GM23338 (cell line): ENCODE measurements at regions not wholly inside any gene's neighbourhood (a gene's known extent, or its start where the extent isn't known, plus 50 kb on each side); places are given as distances from the start of the nearest gene placed in this dataset.

Experiments used
- CREB1 ChIP-seq: fragments of 250-450 bp; sonication (Bioruptor Pico); IDR thresholded peaks from 2 replicates; pipeline ENCODE4 v1.5.0; 2020; ENCODE audit warnings: low read depth, mild to moderate bottlenecking, moderate library complexity
- CTCF ChIP-seq, 2 experiments: fragments of 200-600 bp in 1 of 2; sonication (generic) in 1 of 2; conservative IDR thresholded peaks; 2 replicates each; pipeline versions ENCODE4 v1.5.1 to v1.6.1; 2016 to 2017; ENCODE audit warnings: antibody characterized with exemption in 2 of 2, low read depth in 2 of 2, mild to moderate bottlenecking in 2 of 2, moderate library complexity in 1 of 2
- EZH2 ChIP-seq: fragments of 200-600 bp; sonication (generic); IDR thresholded peaks from one replicate; pipeline ENCODE4 v1.8.0; 2017; ENCODE audit warnings: antibody characterized with exemption, mild to moderate bottlenecking, low read depth; ENCODE audit not compliant: unreplicated experiment
- EZH2phosphoT487 ChIP-seq: fragments of 200-600 bp; sonication (generic); IDR thresholded peaks from one replicate; pipeline ENCODE4 v1.8.1; 2018; ENCODE audit warnings: antibody characterized with exemption; ENCODE audit not compliant: unreplicated experiment
- JUNB ChIP-seq: IDR thresholded peaks from one replicate; pipeline ENCODE4 v1.6.1; 2016; ENCODE audit warnings: antibody characterized with exemption; ENCODE audit not compliant: unreplicated experiment
- NANOG ChIP-seq: IDR thresholded peaks from 2 replicates; pipeline ENCODE4 v1.6.1; 2016; ENCODE audit warnings: antibody characterized with exemption, borderline replicate concordance
- POLR2AphosphoS5 ChIP-seq: IDR thresholded peaks from 2 replicates; pipeline ENCODE4 v1.6.1; 2016; ENCODE audit warnings: antibody characterized with exemption, low read depth
- STAT1 ChIP-seq: IDR thresholded peaks from one replicate; pipeline ENCODE4 v1.6.1; 2016; ENCODE audit warnings: antibody characterized with exemption; ENCODE audit not compliant: unreplicated experiment
- ZNF114 ChIP-seq: fragments of 250-450 bp; sonication (Bioruptor Pico); IDR thresholded peaks from 2 replicates; pipeline ENCODE4 v1.5.0; 2020; ENCODE audit warnings: mild to moderate bottlenecking, moderate library complexity
- ZNF331 ChIP-seq: fragments of 250-450 bp; sonication (Bioruptor Pico); IDR thresholded peaks from 2 replicates; pipeline ENCODE4 v1.5.0; 2020; ENCODE audit warnings: low read depth, mild to moderate bottlenecking, moderate library complexity
- TF ChIP-seq, protein P1 (sequence below): IDR thresholded peaks from 2 replicates; pipeline ENCODE4 v1.6.1; 2016; ENCODE audit warnings: antibody characterized with exemption
- TF ChIP-seq, protein P2 (sequence below): IDR thresholded peaks from one replicate; pipeline ENCODE4 v1.6.1; 2018; ENCODE audit warnings: antibody characterized with exemption; ENCODE audit not compliant: unreplicated experiment
- TF ChIP-seq, protein P3 (sequence below): fragments of 250-450 bp; sonication (Bioruptor Pico); IDR thresholded peaks from 2 replicates; pipeline ENCODE4 v1.5.0; 2020; ENCODE audit warnings: mild to moderate bottlenecking, moderate library complexity

DNA sequence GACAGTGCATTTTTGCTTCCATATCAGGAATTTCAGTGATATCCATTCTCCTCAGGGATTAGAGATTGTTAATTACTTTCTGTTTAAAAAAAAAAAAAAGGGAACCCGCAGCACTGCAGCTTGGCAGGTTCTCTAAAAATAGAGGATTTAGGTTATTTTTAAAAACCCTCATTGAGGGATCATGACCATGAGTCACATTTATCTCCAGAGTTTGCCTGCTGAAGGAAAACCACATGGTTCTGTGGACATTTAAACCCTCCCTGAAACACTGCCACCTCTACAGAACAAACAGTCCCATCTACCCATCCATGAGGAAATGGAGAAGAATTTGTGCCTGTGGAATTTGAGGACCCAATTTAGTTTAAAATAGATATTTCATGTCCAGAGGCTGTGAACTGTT lies 66.2 kb upstream of the UBE2E1 start:
- TF ChIP-seq CREB1 (CRISPR knock-in tag) (no peak), EZH2 (no peak), JUNB (no peak), CTCF (conservative IDR thresholded peaks at IDR 0.05; ENCODE audit: low read depth in 2 of 2) (no peak), POLR2AphosphoS5 (no peak), EZH2phosphoT487 (no peak), ZNF114 (CRISPR knock-in tag) (no peak), STAT1 (no peak), NANOG (no peak), ZNF331 (CRISPR knock-in tag) (no peak)
- TF ChIP-seq, protein P1, sequence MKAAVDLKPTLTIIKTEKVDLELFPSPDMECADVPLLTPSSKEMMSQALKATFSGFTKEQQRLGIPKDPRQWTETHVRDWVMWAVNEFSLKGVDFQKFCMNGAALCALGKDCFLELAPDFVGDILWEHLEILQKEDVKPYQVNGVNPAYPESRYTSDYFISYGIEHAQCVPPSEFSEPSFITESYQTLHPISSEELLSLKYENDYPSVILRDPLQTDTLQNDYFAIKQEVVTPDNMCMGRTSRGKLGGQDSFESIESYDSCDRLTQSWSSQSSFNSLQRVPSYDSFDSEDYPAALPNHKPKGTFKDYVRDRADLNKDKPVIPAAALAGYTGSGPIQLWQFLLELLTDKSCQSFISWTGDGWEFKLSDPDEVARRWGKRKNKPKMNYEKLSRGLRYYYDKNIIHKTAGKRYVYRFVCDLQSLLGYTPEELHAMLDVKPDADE, result no peak
- TF ChIP-seq, protein P2, sequence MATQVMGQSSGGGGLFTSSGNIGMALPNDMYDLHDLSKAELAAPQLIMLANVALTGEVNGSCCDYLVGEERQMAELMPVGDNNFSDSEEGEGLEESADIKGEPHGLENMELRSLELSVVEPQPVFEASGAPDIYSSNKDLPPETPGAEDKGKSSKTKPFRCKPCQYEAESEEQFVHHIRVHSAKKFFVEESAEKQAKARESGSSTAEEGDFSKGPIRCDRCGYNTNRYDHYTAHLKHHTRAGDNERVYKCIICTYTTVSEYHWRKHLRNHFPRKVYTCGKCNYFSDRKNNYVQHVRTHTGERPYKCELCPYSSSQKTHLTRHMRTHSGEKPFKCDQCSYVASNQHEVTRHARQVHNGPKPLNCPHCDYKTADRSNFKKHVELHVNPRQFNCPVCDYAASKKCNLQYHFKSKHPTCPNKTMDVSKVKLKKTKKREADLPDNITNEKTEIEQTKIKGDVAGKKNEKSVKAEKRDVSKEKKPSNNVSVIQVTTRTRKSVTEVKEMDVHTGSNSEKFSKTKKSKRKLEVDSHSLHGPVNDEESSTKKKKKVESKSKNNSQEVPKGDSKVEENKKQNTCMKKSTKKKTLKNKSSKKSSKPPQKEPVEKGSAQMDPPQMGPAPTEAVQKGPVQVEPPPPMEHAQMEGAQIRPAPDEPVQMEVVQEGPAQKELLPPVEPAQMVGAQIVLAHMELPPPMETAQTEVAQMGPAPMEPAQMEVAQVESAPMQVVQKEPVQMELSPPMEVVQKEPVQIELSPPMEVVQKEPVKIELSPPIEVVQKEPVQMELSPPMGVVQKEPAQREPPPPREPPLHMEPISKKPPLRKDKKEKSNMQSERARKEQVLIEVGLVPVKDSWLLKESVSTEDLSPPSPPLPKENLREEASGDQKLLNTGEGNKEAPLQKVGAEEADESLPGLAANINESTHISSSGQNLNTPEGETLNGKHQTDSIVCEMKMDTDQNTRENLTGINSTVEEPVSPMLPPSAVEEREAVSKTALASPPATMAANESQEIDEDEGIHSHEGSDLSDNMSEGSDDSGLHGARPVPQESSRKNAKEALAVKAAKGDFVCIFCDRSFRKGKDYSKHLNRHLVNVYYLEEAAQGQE, result no peak
- TF ChIP-seq, protein P3, sequence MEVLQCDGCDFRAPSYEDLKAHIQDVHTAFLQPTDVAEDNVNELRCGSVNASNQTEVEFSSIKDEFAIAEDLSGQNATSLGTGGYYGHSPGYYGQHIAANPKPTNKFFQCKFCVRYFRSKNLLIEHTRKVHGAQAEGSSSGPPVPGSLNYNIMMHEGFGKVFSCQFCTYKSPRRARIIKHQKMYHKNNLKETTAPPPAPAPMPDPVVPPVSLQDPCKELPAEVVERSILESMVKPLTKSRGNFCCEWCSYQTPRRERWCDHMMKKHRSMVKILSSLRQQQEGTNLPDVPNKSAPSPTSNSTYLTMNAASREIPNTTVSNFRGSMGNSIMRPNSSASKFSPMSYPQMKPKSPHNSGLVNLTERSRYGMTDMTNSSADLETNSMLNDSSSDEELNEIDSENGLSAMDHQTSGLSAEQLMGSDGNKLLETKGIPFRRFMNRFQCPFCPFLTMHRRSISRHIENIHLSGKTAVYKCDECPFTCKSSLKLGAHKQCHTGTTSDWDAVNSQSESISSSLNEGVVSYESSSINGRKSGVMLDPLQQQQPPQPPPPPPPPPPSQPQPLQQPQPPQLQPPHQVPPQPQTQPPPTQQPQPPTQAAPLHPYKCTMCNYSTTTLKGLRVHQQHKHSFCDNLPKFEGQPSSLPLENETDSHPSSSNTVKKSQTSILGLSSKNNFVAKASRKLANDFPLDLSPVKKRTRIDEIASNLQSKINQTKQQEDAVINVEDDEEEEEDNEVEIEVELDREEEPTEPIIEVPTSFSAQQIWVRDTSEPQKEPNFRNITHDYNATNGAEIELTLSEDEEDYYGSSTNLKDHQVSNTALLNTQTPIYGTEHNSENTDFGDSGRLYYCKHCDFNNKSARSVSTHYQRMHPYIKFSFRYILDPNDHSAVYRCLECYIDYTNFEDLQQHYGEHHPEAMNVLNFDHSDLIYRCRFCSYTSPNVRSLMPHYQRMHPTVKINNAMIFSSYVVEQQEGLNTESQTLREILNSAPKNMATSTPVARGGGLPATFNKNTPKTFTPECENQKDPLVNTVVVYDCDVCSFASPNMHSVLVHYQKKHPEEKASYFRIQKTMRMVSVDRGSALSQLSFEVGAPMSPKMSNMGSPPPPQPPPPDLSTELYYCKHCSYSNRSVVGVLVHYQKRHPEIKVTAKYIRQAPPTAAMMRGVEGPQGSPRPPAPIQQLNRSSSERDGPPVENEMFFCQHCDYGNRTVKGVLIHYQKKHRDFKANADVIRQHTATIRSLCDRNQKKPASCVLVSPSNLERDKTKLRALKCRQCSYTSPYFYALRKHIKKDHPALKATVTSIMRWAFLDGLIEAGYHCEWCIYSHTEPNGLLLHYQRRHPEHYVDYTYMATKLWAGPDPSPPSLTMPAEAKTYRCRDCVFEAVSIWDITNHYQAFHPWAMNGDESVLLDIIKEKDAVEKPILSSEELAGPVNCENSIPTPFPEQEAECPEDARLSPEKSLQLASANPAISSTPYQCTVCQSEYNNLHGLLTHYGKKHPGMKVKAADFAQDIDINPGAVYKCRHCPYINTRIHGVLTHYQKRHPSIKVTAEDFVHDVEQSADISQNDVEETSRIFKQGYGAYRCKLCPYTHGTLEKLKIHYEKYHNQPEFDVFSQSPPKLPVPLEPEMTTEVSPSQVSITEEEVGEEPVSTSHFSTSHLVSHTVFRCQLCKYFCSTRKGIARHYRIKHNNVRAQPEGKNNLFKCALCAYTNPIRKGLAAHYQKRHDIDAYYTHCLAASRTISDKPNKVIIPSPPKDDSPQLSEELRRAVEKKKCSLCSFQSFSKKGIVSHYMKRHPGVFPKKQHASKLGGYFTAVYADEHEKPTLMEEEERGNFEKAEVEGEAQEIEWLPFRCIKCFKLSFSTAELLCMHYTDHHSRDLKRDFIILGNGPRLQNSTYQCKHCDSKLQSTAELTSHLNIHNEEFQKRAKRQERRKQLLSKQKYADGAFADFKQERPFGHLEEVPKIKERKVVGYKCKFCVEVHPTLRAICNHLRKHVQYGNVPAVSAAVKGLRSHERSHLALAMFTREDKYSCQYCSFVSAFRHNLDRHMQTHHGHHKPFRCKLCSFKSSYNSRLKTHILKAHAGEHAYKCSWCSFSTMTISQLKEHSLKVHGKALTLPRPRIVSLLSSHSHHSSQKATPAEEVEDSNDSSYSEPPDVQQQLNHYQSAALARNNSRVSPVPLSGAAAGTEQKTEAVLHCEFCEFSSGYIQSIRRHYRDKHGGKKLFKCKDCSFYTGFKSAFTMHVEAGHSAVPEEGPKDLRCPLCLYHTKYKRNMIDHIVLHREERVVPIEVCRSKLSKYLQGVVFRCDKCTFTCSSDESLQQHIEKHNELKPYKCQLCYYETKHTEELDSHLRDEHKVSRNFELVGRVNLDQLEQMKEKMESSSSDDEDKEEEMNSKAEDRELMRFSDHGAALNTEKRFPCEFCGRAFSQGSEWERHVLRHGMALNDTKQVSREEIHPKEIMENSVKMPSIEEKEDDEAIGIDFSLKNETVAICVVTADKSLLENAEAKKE (CRISPR knock-in tag), result no peak
